Fibroblast of lung (primary cell): ENCODE measurements at regions not wholly inside any gene's neighbourhood (a gene's known extent, or its start where the extent isn't known, plus 50 kb on each side); places are given as distances from the start of the nearest gene placed in this dataset.

Experiments used
- DNase-seq, 2 donors: peaks; one replicate each; pipeline versions ENCODE4 v3.0.0 to v3.0.0-alpha.2; 2010; ENCODE audit warnings: low read depth in 2 of 2
- H2AFZ ChIP-seq: 2 replicates; pipeline ENCODE4 v1.5.1; 2012; ENCODE audit warnings: low read length, control low read depth, inconsistent platforms
- H3K27ac ChIP-seq: 2 replicates; pipeline ENCODE4 v1.5.1; 2011; ENCODE audit warnings: low read length, control low read depth; ENCODE audit not compliant: insufficient read depth
- H3K27me3 ChIP-seq: 2 replicates; pipeline ENCODE4 v1.5.1; 2011; ENCODE audit warnings: mild to moderate bottlenecking, low read length; ENCODE audit not compliant: control insufficient read depth, insufficient read depth
- H3K36me3 ChIP-seq: 2 replicates; pipeline ENCODE4 v1.5.1; 2011; ENCODE audit warnings: low read length; ENCODE audit not compliant: control insufficient read depth, insufficient read depth
- H3K4me1 ChIP-seq: 2 replicates; pipeline ENCODE4 v1.5.1; 2011; ENCODE audit warnings: low read length; ENCODE audit not compliant: control insufficient read depth, insufficient read depth; ENCODE audit errors: extremely low read depth
- H3K4me2 ChIP-seq: 2 replicates; pipeline ENCODE4 v1.5.1; 2011; ENCODE audit warnings: low read length, control low read depth; ENCODE audit not compliant: insufficient read depth; ENCODE audit errors: extremely low read depth
- H3K4me3 ChIP-seq, 4 experiments: fragments of 200-600 bp in 1 of 4; sonication (generic) in 1 of 4; replicated peaks in 1 of 4; 2 replicates each; pipeline ENCODE4 v1.5.1; 2011 to 2016; ENCODE audit warnings: low read length in 4 of 4, low read depth in 3 of 4, mild to moderate bottlenecking in 3 of 4, control low read depth in 2 of 4, inconsistent platforms in 1 of 4, mixed read lengths in 1 of 4; ENCODE audit not compliant: insufficient read depth in 1 of 4; ENCODE audit errors: control extremely low read depth in 1 of 4
- H3K79me2 ChIP-seq: 2 replicates; pipeline ENCODE4 v1.5.1; 2012; ENCODE audit warnings: mild to moderate bottlenecking, low read length, inconsistent platforms; ENCODE audit not compliant: control insufficient read depth, insufficient read depth
- H3K9ac ChIP-seq: 2 replicates; pipeline ENCODE4 v1.5.1; 2011; ENCODE audit warnings: mild to moderate bottlenecking, low read length, control low read depth; ENCODE audit not compliant: insufficient read depth
- H3K9me3 ChIP-seq: 2 replicates; pipeline ENCODE4 v1.5.1; 2012; ENCODE audit warnings: low read depth, low read length; ENCODE audit not compliant: control insufficient read depth, insufficient read depth
- H4K20me1 ChIP-seq: 2 replicates; pipeline ENCODE4 v1.5.1; 2011; ENCODE audit warnings: low read length; ENCODE audit not compliant: control insufficient read depth, insufficient read depth; ENCODE audit errors: extremely low read depth
- CTCF ChIP-seq, 2 donors: IDR thresholded peaks in 1 of 2; conservative IDR thresholded peaks in 1 of 2; 1 replicate in 1 of 2; 2 replicates in 1 of 2; pipeline ENCODE4 v1.5.1; 2011 to 2012; ENCODE audit warnings: low read length in 2 of 2, control low read depth in 1 of 2, inconsistent platforms in 1 of 2, low read depth in 1 of 2, mild to moderate bottlenecking in 1 of 2
- EZH2 ChIP-seq: IDR thresholded peaks from 2 replicates; pipeline ENCODE4 v1.5.1; 2012; ENCODE audit warnings: low read length, control low read depth, mild to moderate bottlenecking; ENCODE audit errors: missing control alignments

DNA sequence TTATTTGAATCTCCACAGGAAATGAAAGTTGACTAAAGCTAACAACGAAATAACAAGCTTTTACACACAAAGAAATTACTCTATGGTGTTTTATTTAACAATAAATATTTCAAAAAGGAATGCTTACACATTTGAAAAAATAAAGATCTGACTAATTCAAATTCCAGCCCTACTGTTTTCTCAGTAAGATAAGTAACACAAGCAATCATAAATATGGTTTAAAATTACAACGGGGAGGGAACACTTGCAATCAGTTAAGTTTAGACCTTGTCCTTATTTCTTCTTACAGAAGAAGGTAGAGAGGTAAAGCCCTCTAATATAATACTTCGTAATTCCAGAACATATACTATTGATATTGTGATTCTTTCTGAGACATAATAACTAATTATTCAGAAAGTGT lies 158.5 kb downstream of the DHX15 start:
- Histone ChIP-seq H3K4me2 (no peak overlapping the region), H3K4me3 (no peak overlapping the region), H3K36me3 (no peaks in the 10 kb centered on the region), H4K20me1 (no peaks in the 10 kb centered on the region), H3K27me3 (no peaks in the 10 kb centered on the region), H2AFZ (no peak overlapping the region), H3K9me3 (no peaks in the 10 kb centered on the region), H3K79me2 (no peaks in the 10 kb centered on the region), H3K27ac (no peak overlapping the region), H3K9ac (no peak overlapping the region), H3K4me1 (no peaks in the 10 kb centered on the region)
- TF ChIP-seq CTCF (conservative IDR thresholded peaks at IDR 0.05 in 1 of 2, IDR thresholded peaks at IDR 0.05 in 1 of 2; ENCODE audit: low read depth in 1 of 2, low read length in 2 of 2) (no peak), EZH2 (no peak)
- DNase-seq: no peak

GRCh38 chr4:24423670-24424069 lies 160.7 kb downstream of the DHX15 start:
- no peaks in the 10 kb centered on the region for H3K9me3 ChIP-seq
- H3K36me3 ChIP-seq: no peaks in the 10 kb centered on the region
- H3K79me2 ChIP-seq: no peaks in the 10 kb centered on the region
- TF ChIP-seq EZH2: no peak
- TF ChIP-seq CTCF (conservative IDR thresholded peaks at IDR 0.05 in 1 of 2, IDR thresholded peaks at IDR 0.05 in 1 of 2; ENCODE audit: low read depth in 1 of 2, low read length in 2 of 2): no peak
- H3K4me3 ChIP-seq: no peak overlapping the region
- no peak for DNase-seq
- no peak overlapping the region for H3K4me2 ChIP-seq
- H4K20me1 ChIP-seq: no peaks in the 10 kb centered on the region
- no peaks in the 10 kb centered on the region for H3K4me1 ChIP-seq
- H2AFZ ChIP-seq: no peak overlapping the region
- no peaks in the 10 kb centered on the region for H3K27me3 ChIP-seq
- no peak overlapping the region for H3K27ac ChIP-seq
- H3K9ac ChIP-seq: no peak overlapping the region

DNA sequence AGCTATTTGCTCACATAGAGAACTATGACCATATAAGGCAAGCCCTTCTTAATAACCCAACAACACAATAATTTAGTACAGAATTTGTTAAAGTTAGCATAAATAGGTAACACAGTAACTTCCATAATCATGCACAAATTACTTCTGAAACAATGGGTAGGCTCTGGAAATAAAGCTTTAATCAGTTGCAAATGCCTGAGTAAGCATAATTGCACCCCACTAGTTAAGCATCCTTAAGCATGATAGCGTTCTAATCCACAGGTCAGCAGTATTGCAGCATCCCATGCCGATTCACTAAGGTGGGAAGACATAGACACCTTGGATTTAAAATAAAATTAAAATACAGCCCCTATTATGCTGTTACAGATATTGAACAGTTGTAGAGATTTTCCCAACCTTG lies 161.7 kb downstream of the DHX15 start:
- Histone ChIP-seq H2AFZ (no peak overlapping the region), H3K36me3 (no peaks in the 10 kb centered on the region), H3K4me1 (no peaks in the 10 kb centered on the region), H3K4me3 (no peak overlapping the region), H3K79me2 (no peaks in the 10 kb centered on the region), H4K20me1 (no peaks in the 10 kb centered on the region), H3K4me2 (no peak overlapping the region), H3K27ac (no peak overlapping the region), H3K9ac (no peak overlapping the region), H3K27me3 (no peaks in the 10 kb centered on the region), H3K9me3 (no peaks in the 10 kb centered on the region)
- no peak for TF ChIP-seq EZH2
- TF ChIP-seq CTCF (conservative IDR thresholded peaks at IDR 0.05 in 1 of 2, IDR thresholded peaks at IDR 0.05 in 1 of 2; ENCODE audit: low read depth in 1 of 2, low read length in 2 of 2): no peak
- DNase-seq: no peak
